ENCODE measurements at regions not wholly inside any gene's neighbourhood (a gene's known extent, or its start where the extent isn't known, plus 50 kb on each side); places are given as distances from the start of the nearest gene placed in this dataset.

DNA sequence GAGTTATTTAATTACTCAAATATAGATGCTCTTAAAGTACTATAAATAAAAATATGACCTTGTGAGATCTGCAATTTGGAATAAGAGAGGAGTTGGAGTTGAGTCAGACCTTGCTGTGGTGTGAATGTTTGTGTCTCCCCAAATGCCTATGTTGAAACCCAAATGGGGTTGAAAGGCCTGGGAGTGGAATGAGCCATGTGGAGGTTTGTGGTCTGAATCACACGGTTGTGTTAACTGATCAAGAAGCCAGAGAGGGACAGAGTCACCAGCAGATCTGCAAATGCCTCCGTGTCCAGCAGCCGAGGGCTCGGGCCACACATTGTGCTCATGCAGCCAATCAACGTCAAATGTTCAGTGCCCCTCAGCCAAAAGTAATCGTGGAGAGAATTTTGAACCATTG, 404.4 kb downstream of the ICE1 start:
- H3K36me3 Mint-ChIP-seq (ENCODE audit: low read depth, unreplicated experiment), result no peaks in the 10 kb centered on the region
- Histone ChIP-seq H3K4me2 (ENCODE audit: low read length) (no peak overlapping the region), H3K27me3 (ENCODE audit: insufficient read depth, low read length) (no peaks in the 10 kb centered on the region), H3K9me3 (ENCODE audit: insufficient read depth, low read depth, low read length) (peaks cover 6% of the 10 kb centered on the region), H2AFZ (ENCODE audit: low read depth, low read length) (no peak overlapping the region), H3K4me3 (ENCODE audit: insufficient read depth, low read depth, low read length) (no peak overlapping the region), H3K4me1 (ENCODE audit: insufficient read depth, low read length) (no peaks in the 10 kb centered on the region), H4K20me1 (ENCODE audit: insufficient read depth, low read length) (no peaks in the 10 kb centered on the region), H3K9ac (ENCODE audit: low read length) (no peak overlapping the region), H3K79me2 (ENCODE audit: insufficient read depth, low read length) (no peaks in the 10 kb centered on the region), H3K36me3 (ENCODE audit: insufficient read depth, low read length) (no peaks in the 10 kb centered on the region), H3K27ac (ENCODE audit: low read depth, low read length) (no peak overlapping the region)
- peaks cover 16% of the 10 kb centered on the region for H3K4me1 Mint-ChIP-seq (ENCODE audit: low read depth, unreplicated experiment)
- peak overlapping the region; percentile 0 for H3K27ac Mint-ChIP-seq (ENCODE audit: unreplicated experiment)
- no peak for FAIRE-seq
- TF ChIP-seq EZH2 (IDR thresholded peaks at IDR 0.05; ENCODE audit: insufficient read depth, low read length), result no peak
- no peak for TF ChIP-seq CTCF (IDR thresholded peaks at IDR 0.05; ENCODE audit: insufficient read depth, low read depth, low read length)
- H3K27me3 Mint-ChIP-seq (ENCODE audit: low read depth, unreplicated experiment), result peaks cover 4% of the 10 kb centered on the region
- no peak for DNase-seq (ENCODE audit: low read depth)
- H3K9me3 Mint-ChIP-seq (ENCODE audit: unreplicated experiment), result no peaks in the 10 kb centered on the region
- no peak overlapping the region for H3K4me3 Mint-ChIP-seq (ENCODE audit: unreplicated experiment)

GRCh38 chr5:5822729-5823257, 400.3 kb downstream of the ICE1 start:
- Histone ChIP-seq H4K20me1 (ENCODE audit: insufficient read depth, low read length) (no peaks in the 10 kb centered on the region), H3K4me2 (ENCODE audit: low read length) (no peak overlapping the region), H3K9me3 (ENCODE audit: insufficient read depth, low read depth, low read length) (peaks cover 2% of the 10 kb centered on the region), H3K27ac (ENCODE audit: low read depth, low read length) (no peak overlapping the region), H2AFZ (ENCODE audit: low read depth, low read length) (no peak overlapping the region), H3K36me3 (ENCODE audit: insufficient read depth, low read length) (no peaks in the 10 kb centered on the region), H3K79me2 (ENCODE audit: insufficient read depth, low read length) (no peaks in the 10 kb centered on the region), H3K4me1 (ENCODE audit: insufficient read depth, low read length) (no peaks in the 10 kb centered on the region), H3K27me3 (ENCODE audit: insufficient read depth, low read length) (no peaks in the 10 kb centered on the region), H3K9ac (ENCODE audit: low read length) (no peak overlapping the region), H3K4me3 (ENCODE audit: insufficient read depth, low read depth, low read length) (no peak overlapping the region)
- no peaks in the 10 kb centered on the region for H3K36me3 Mint-ChIP-seq (ENCODE audit: low read depth, unreplicated experiment)
- no peak overlapping the region for H3K27ac Mint-ChIP-seq (ENCODE audit: unreplicated experiment)
- TF ChIP-seq CTCF (IDR thresholded peaks at IDR 0.05; ENCODE audit: insufficient read depth, low read depth, low read length), result no peak
- TF ChIP-seq EZH2 (IDR thresholded peaks at IDR 0.05; ENCODE audit: insufficient read depth, low read length), result no peak
- H3K9me3 Mint-ChIP-seq (ENCODE audit: unreplicated experiment), result no peaks in the 10 kb centered on the region
- DNase-seq (ENCODE audit: low read depth), result no peak
- no peak for FAIRE-seq
- H3K27me3 Mint-ChIP-seq (ENCODE audit: low read depth, unreplicated experiment), result peaks cover 3% of the 10 kb centered on the region
- H3K4me3 Mint-ChIP-seq (ENCODE audit: unreplicated experiment), result no peak overlapping the region
- peaks cover 14% of the 10 kb centered on the region for H3K4me1 Mint-ChIP-seq (ENCODE audit: low read depth, unreplicated experiment)

DNA sequence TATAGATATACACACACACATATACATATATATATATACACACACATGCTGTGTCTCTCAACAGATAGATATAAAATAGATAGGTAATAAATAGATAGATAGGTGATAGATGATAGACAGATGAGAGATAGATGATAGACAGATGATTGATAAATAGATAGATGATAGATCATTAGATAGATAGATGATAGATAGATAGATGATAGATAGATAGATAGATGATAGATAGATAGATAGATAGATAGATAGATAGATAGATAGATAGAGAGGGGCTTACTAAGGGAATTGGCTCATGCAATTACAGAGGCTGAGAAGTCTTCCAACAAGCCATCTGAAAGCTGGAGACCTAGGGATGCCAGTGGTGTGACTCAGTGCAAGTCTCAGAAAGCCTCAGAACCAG, 394.5 kb downstream of the ICE1 start:
- Mint-ChIP-seq H3K36me3 (ENCODE audit: low read depth, unreplicated experiment) (no peaks in the 10 kb centered on the region), H3K27ac (ENCODE audit: unreplicated experiment) (no peak overlapping the region), H3K9me3 (ENCODE audit: unreplicated experiment) (no peaks in the 10 kb centered on the region), H3K4me1 (ENCODE audit: low read depth, unreplicated experiment) (no peaks in the 10 kb centered on the region), H3K4me3 (ENCODE audit: unreplicated experiment) (no peak overlapping the region), H3K27me3 (ENCODE audit: low read depth, unreplicated experiment) (peaks cover 3% of the 10 kb centered on the region)
- no peaks in the 10 kb centered on the region for H3K79me2 ChIP-seq (ENCODE audit: insufficient read depth, low read length)
- no peaks in the 10 kb centered on the region for H3K36me3 ChIP-seq (ENCODE audit: insufficient read depth, low read length)
- TF ChIP-seq CTCF (IDR thresholded peaks at IDR 0.05; ENCODE audit: insufficient read depth, low read depth, low read length), result no peak
- no peak for TF ChIP-seq EZH2 (IDR thresholded peaks at IDR 0.05; ENCODE audit: insufficient read depth, low read length)
- no peak overlapping the region for H3K4me2 ChIP-seq (ENCODE audit: low read length)
- no peak overlapping the region for H3K4me3 ChIP-seq (ENCODE audit: insufficient read depth, low read depth, low read length)
- H3K27ac ChIP-seq (ENCODE audit: low read depth, low read length), result no peak overlapping the region
- no peaks in the 10 kb centered on the region for H4K20me1 ChIP-seq (ENCODE audit: insufficient read depth, low read length)
- H3K27me3 ChIP-seq (ENCODE audit: insufficient read depth, low read length), result no peaks in the 10 kb centered on the region
- FAIRE-seq, result no peak
- H3K9me3 ChIP-seq (ENCODE audit: insufficient read depth, low read depth, low read length), result no peaks in the 10 kb centered on the region
- DNase-seq (ENCODE audit: low read depth), result no peak
- H3K4me1 ChIP-seq (ENCODE audit: insufficient read depth, low read length), result no peaks in the 10 kb centered on the region
- no peak overlapping the region for H2AFZ ChIP-seq (ENCODE audit: low read depth, low read length)
- H3K9ac ChIP-seq (ENCODE audit: low read length), result no peak overlapping the region
